Stimulated activated CD4-positive, alpha-beta T cell treated with anti-CD3 and anti-CD28 coated beads, Interleukin-4, amount 100 ng/mL, for 1 hour (primary cell): ENCODE measurements at regions not wholly inside any gene's neighbourhood (a gene's known extent, or its start where the extent isn't known, plus 50 kb on each side); places are given as distances from the start of the nearest gene placed in this dataset.
"Not testable (repeated sequence)": the region's sequence is repeated elsewhere in the genome, so short reads cannot be mapped to it uniquely, and the experiment has no call there.

ENCODE experiments used
- DNase-seq: peaks from one replicate; pipeline ENCODE4 v3.0.0-alpha.2; 2020

GRCh38 chr7:115329006-115329405 lies 407.1 kb downstream of the MDFIC start:
- no peak for DNase-seq

GRCh38 chr7:115328018-115328417 lies 406.1 kb downstream of the MDFIC start:
- DNase-seq = no peak

- no peak for DNase-seq
These were observed 405.4 kb downstream of the MDFIC start for GRCh38 chr7:115327326-115327725.

DNA sequence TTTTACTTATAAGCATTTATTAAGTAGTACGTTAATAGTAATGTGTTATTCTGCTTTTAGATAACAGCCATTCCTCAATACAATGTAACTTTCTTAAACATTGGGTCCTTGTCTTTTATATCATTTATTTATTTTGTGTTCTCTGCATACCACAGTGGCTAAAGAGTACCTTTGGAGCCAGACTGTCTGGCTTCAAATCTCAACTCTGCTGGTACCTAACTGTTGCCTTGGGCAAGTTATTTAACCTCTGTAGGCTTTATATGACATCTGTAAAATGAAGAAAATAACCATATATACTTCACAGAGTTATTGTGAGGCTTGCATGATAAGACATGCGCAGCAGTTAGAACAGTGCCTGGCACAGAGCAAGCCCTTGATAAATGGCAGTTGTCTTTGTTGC lies 397.6 kb downstream of the MDFIC start:
- DNase-seq = no peak

- not testable (repeated sequence) for DNase-seq
These were observed 388.4 kb downstream of the MDFIC start for GRCh38 chr7:115310316-115310715.

DNA sequence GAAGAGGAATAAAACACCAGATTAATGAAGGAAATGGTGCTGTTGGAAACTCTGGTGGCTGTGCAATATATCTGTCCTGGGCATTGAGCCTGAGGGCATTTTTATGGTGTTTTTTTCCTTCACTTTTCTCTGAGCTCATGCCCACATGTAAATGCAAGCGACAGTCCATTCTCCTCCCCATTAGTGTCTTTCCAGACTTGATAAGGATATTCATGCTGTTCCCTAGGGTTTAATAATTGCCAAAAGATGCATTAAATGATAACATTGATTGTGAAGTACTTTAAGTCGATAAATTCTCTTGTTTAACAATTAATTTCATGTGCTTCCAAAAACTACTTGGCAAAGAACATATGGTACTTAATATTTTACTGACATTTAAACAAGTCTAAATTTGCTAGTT lies 384.7 kb downstream of the MDFIC start:
- DNase-seq = no peak

GRCh38 chr7:115300231-115300870 lies 378.5 kb downstream of the MDFIC start:
- DNase-seq = no peak

- DNase-seq = no peak
These were observed 377.6 kb downstream of the MDFIC start for GRCh38 chr7:115299397-115300037.

- no peak for DNase-seq
These were observed 375.8 kb downstream of the MDFIC start for GRCh38 chr7:115297656-115298055.

GRCh38 chr7:115293628-115294240 lies 371.8 kb downstream of the MDFIC start:
- DNase-seq = no peak

DNA sequence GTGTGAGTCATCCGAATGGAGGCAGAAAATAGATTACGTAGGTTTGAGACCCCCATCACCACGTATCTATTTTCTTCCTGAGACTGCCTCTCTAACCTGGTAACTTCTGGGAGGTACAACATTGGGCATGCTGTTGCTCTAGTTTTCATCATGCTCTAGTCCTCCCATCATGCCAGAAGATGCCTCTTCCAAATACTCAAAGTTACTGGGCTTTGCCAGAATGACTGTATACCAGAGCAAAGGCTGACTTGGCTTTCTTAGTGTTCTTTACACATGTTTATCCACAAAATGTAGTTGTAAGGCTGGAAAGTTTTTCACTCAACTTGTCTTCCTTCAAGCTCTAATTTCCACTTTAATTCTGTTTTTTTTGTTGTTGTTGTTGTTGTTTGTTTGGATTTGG lies 370.5 kb downstream of the MDFIC start:
- DNase-seq = no peak

- no peak for DNase-seq
These were observed 368.1 kb downstream of the MDFIC start for GRCh38 chr7:115289971-115290370.

GRCh38 chr7:115276791-115277190 lies 354.9 kb downstream of the MDFIC start:
- no peak for DNase-seq

- not testable (repeated sequence) for DNase-seq
These were observed 352.0 kb downstream of the MDFIC start for GRCh38 chr7:115273855-115274254.

DNA sequence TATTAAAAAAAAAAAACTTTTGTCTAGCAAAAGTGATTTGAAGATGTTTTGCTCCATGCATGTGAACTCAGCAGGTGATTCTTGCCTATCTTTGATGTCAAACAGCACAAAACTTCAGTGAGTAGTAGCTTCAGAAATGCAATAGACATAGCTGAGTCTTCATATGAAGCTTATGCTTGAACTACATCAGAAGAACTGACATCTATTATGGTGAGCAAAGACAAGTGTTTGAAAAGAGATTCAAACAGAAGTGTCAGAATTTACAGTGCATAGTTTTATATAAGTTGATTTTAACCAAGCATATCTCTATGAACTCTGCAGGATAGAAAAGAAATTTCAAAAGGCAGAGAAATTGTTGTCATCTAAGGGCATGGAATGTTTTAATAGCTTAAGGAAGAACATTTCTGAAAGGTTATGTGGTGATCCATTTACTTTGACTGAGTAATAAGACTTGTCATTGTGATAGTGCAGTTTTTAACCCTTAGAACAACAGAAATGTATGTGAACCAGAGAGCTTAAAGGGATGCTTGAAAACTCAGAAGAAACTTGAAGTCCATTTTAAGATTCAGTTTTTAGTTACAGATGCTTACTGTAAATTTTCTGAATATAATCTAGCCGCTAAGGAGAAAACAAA lies 351.4 kb downstream of the MDFIC start:
- DNase-seq = no peak

GRCh38 chr7:115271332-115272235 lies 349.7 kb downstream of the MDFIC start:
- no peak for DNase-seq

- DNase-seq = no peak
These were observed 347.6 kb downstream of the MDFIC start for GRCh38 chr7:115269486-115269885.

- no peak for DNase-seq
These were observed 345.6 kb downstream of the MDFIC start for GRCh38 chr7:115267503-115267902.

GRCh38 chr7:115260381-115260780 lies 338.5 kb downstream of the MDFIC start:
- no peak for DNase-seq

DNA sequence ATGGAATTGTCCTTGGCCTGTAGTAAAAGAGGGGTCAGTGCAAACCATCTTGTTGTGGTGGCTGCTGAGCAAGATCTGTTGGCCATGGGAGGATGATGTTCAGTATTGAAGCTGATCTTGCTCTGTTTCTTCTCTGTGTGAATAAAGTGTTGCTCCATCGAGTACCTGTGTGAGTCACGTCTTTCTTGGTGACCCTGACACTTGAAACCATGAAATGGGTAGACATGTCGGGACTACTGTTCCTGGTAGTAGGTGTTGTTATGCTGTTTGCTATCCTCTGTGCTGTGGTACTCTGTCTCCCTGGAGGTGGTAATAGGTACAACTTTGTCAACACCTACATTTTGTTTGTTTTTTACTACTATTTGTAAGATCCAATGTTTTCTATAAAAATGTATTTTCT lies 330.6 kb downstream of the MDFIC start:
- DNase-seq = no peak

- DNase-seq = no peak
These were observed 327.2 kb downstream of the MDFIC start for GRCh38 chr7:115249080-115249479.

- no peak for DNase-seq
These were observed 319.3 kb downstream of the MDFIC start for GRCh38 chr7:115241151-115241550.

DNA sequence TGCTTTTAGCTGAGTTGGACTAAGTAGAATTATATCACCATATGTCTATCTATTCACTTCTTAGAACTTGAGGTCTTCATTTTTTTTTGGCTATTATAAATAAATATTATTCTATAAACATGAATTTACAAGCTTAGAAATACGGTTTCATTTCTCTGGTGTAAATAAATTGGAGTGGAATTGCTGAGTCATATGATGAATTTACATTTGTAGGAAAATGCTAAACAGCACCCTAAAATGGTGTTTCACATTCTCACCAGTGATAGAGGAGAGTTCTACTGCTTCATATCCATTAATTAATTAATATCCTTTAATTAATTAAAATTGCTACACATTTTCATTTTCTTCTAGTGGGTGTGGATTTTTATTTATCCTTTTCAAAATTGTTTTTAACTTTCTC lies 318.3 kb downstream of the MDFIC start:
- no peak for DNase-seq
